ENCODE measurements at regions not wholly inside any gene's neighbourhood (a gene's known extent, or its start where the extent isn't known, plus 50 kb on each side); places are given as distances from the start of the nearest gene placed in this dataset.

GRCh38 chr2:8189316-8189715 lies 492.5 kb upstream of the ID2 start (continued):
- no peak for TF ChIP-seq ZNF18 (tag by site-specific recombination; IDR thresholded peaks at IDR 0.05)
- no peak for TF ChIP-seq ZNF239 (tag by site-specific recombination; IDR thresholded peaks at IDR 0.05)
- TF ChIP-seq ZNF521 (tag by site-specific recombination; IDR thresholded peaks at IDR 0.05) = no peak
- TF ChIP-seq ZNF10 (tag by site-specific recombination; IDR thresholded peaks at IDR 0.05) = no peak

GRCh38 chr2:8190279-8190678 lies 491.6 kb upstream of the ID2 start:
- Histone ChIP-seq H3K9me3 (ENCODE audit: control insufficient read depth, insufficient read depth, low read depth, low read length) (no peaks in the 10 kb centered on the region), H3K36me3 (ENCODE audit: control insufficient read depth in 2 of 2, insufficient read depth in 1 of 2, low read length in 2 of 2) (no peaks in the 10 kb centered on the region), H3K27ac (ENCODE audit: extremely low read depth, low read depth, low read length) (no peak overlapping the region), H3K4me1 (ENCODE audit: control insufficient read depth, insufficient read depth, low read length) (no peaks in the 10 kb centered on the region), H3K4me3 (ENCODE audit: low read depth, low read length) (no peak overlapping the region)
- POLR2A ChIA-PET = no interaction called here
- no peak for TF ChIP-seq ZNF768 (tag by site-specific recombination; IDR thresholded peaks at IDR 0.05)
- no peak for TF ChIP-seq ZNF174 (tag by site-specific recombination; IDR thresholded peaks at IDR 0.05)
- TF ChIP-seq PBX3 (CRISPR knock-in tag; IDR thresholded peaks at IDR 0.05) = no peak
- TF ChIP-seq ZNF521 (tag by site-specific recombination; IDR thresholded peaks at IDR 0.05) = no peak
- TF ChIP-seq ZNF701 (tag by site-specific recombination; IDR thresholded peaks at IDR 0.05) = no peak
- TF ChIP-seq ZNF398 (tag by site-specific recombination; IDR thresholded peaks at IDR 0.05) = no peak
- no peak for TF ChIP-seq ZNF514 (tag by site-specific recombination; IDR thresholded peaks at IDR 0.05)
- CTCF ChIA-PET = no interaction called here

- Histone ChIP-seq H3K4me3 (ENCODE audit: low read depth, low read length) (no peak overlapping the region), H3K36me3 (ENCODE audit: control insufficient read depth in 2 of 2, insufficient read depth in 1 of 2, low read length in 2 of 2) (no peaks in the 10 kb centered on the region), H3K27ac (ENCODE audit: extremely low read depth, low read depth, low read length) (no peak overlapping the region), H3K9me3 (ENCODE audit: control insufficient read depth, insufficient read depth, low read depth, low read length) (no peaks in the 10 kb centered on the region), H3K4me1 (ENCODE audit: control insufficient read depth, insufficient read depth, low read length) (no peaks in the 10 kb centered on the region)
- ChIA-PET POLR2A (no interaction called here), CTCF (interaction anchor here (0.7 kb wide), 1 partner anchor 91 kb away, joined by 4 read pairs; no protein-coding TSS in a partner anchor)
- TF ChIP-seq HOXA7 (CRISPR knock-in tag; IDR thresholded peaks at IDR 0.05; ENCODE audit: borderline replicate concordance) (no peak), ZNF585B (tag by site-specific recombination; IDR thresholded peaks at IDR 0.05) (no peak), ZNF324 (tag by site-specific recombination; IDR thresholded peaks at IDR 0.05) (no peak), SP7 (tag by site-specific recombination; IDR thresholded peaks at IDR 0.05) (no peak), ZNF48 (tag by site-specific recombination; IDR thresholded peaks at IDR 0.05) (no peak), PRDM2 (tag by site-specific recombination; IDR thresholded peaks at IDR 0.05; ENCODE audit: borderline replicate concordance) (no peak), ZNF146 (tag by site-specific recombination; IDR thresholded peaks at IDR 0.05) (no peak), GLI4 (tag by site-specific recombination; IDR thresholded peaks at IDR 0.05) (no peak), PRDM4 (tag by site-specific recombination; IDR thresholded peaks at IDR 0.05) (no peak)
Measured at GRCh38 chr2:8191427-8191826, 490.4 kb upstream of the ID2 start.
